ENCODE measurements at regions not wholly inside any gene's neighbourhood (a gene's known extent, or its start where the extent isn't known, plus 50 kb on each side); places are given as distances from the start of the nearest gene placed in this dataset.

- TF ChIP-seq, protein P1, sequence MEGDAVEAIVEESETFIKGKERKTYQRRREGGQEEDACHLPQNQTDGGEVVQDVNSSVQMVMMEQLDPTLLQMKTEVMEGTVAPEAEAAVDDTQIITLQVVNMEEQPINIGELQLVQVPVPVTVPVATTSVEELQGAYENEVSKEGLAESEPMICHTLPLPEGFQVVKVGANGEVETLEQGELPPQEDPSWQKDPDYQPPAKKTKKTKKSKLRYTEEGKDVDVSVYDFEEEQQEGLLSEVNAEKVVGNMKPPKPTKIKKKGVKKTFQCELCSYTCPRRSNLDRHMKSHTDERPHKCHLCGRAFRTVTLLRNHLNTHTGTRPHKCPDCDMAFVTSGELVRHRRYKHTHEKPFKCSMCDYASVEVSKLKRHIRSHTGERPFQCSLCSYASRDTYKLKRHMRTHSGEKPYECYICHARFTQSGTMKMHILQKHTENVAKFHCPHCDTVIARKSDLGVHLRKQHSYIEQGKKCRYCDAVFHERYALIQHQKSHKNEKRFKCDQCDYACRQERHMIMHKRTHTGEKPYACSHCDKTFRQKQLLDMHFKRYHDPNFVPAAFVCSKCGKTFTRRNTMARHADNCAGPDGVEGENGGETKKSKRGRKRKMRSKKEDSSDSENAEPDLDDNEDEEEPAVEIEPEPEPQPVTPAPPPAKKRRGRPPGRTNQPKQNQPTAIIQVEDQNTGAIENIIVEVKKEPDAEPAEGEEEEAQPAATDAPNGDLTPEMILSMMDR (IDR thresholded peaks at IDR 0.05) = no peak
- TF ChIP-seq POLR2A (IDR thresholded peaks at IDR 0.05) = no peak
Measured at GRCh38 chr3:102068327-102068726, 219.0 kb downstream of the NFKBIZ start.
